GM18858 (cell line): ENCODE measurements at regions not wholly inside any gene's neighbourhood (a gene's known extent, or its start where the extent isn't known, plus 50 kb on each side); places are given as distances from the start of the nearest gene placed in this dataset.
"Not testable (repeated sequence)": the region's sequence is repeated elsewhere in the genome, so short reads cannot be mapped to it uniquely, and the experiment has no call there.

Experiments
- ATAC-seq: cut with Tn5 transposase; IDR thresholded peaks from one replicate; pipeline ENCODE4 v1.9.1; 2021; ENCODE audit not compliant: unreplicated experiment

- ATAC-seq = no peak
These were observed 72.3 kb upstream of the CD2AP start for GRCh38 chr6:47405273-47405672.

GRCh38 chr6:47407300-47408281 is 70.0 kb upstream of the CD2AP start:
- no peak for ATAC-seq

GRCh38 chr6:47413752-47414422 is 63.7 kb upstream of the CD2AP start:
- ATAC-seq = peak; percentile 64

GRCh38 chr6:47414423-47415167 is 63.0 kb upstream of the CD2AP start:
- ATAC-seq = peak; percentile 64

GRCh38 chr6:47416396-47417345 is 60.9 kb upstream of the CD2AP start:
- no peak for ATAC-seq

GRCh38 chr6:47419621-47420020 is 58.0 kb upstream of the CD2AP start:
- ATAC-seq = no peak

- no peak for ATAC-seq
These were observed 56.9 kb upstream of the CD2AP start for GRCh38 chr6:47420394-47421371.

- no peak for ATAC-seq
These were observed 54.5 kb upstream of the CD2AP start for GRCh38 chr6:47423079-47423478.

- no peak for ATAC-seq
These were observed 53.2 kb upstream of the CD2AP start for GRCh38 chr6:47424436-47424836.

GRCh38 chr6:47425724-47426123 is 51.9 kb upstream of the CD2AP start:
- ATAC-seq = not testable (repeated sequence)

- no peak for ATAC-seq
These were observed 50.9 kb upstream of the CD2AP start for GRCh38 chr6:47426524-47427302.

- no peak for ATAC-seq
These were observed 49.9 kb upstream of the CD2AP start for GRCh38 chr6:47427680-47428079.
